Thyroid gland (tissue), 4 donors: ENCODE measurements at regions not wholly inside any gene's neighbourhood (a gene's known extent, or its start where the extent isn't known, plus 50 kb on each side); places are given as distances from the start of the nearest gene placed in this dataset.

Source experiments
- DNase-seq, 2 donors: peaks; one replicate each; pipeline ENCODE4 v3.0.0-alpha.2; 2019
- H3K27ac ChIP-seq, 3 donors: fragments of 200-600 bp; sonication (generic); 1 replicate in 2 of 3; 2 replicates in 1 of 3; pipeline ENCODE4 v1.5.1; 2016 to 2019; ENCODE audit warnings: mild to moderate bottlenecking in 1 of 3, moderate library complexity in 1 of 3
- H3K27me3 ChIP-seq: fragments of 200-600 bp; sonication (generic); one replicate; pipeline ENCODE4 v1.5.1; 2019
- H3K36me3 ChIP-seq, 2 donors: fragments of 200-600 bp; sonication (generic); one replicate each; pipeline ENCODE4 v1.5.1; 2016 to 2019
- H3K4me1 ChIP-seq, 2 donors: fragments of 200-600 bp; sonication (generic); one replicate each; pipeline ENCODE4 v1.5.1; 2017 to 2019
- H3K4me3 ChIP-seq, 3 donors: fragments of 200-600 bp; sonication (generic); replicated peaks in 1 of 3; 1 replicate in 2 of 3; 2 replicates in 1 of 3; pipeline ENCODE4 v1.5.1; 2016; ENCODE audit warnings: mild to moderate bottlenecking in 1 of 3
- H3K9me3 ChIP-seq: fragments of 200-600 bp; sonication (generic); one replicate; pipeline ENCODE4 v1.5.1; 2017
- CTCF ChIP-seq, 6 experiments: fragments of 200-600 bp in 3 of 6; fragments of 450-650 bp in 3 of 6; sonication (generic) in 3 of 6; IDR thresholded peaks; one replicate each; pipeline ENCODE4 v1.5.1; 2016 to 2019; ENCODE audit warnings: antibody characterized with exemption in 6 of 6, mild to moderate bottlenecking in 2 of 6, inconsistent platforms in 1 of 6, moderate library complexity in 1 of 6
- POLR2A ChIP-seq, 2 donors: fragments of 450-650 bp; IDR thresholded peaks; one replicate each; pipeline ENCODE4 v1.6.1; 2017; ENCODE audit warnings: antibody characterized with exemption in 2 of 2, mild to moderate bottlenecking in 2 of 2, moderate library complexity in 1 of 2
- WGBS, 2 donors: methylation state at CpG; one replicate each; pipeline ENCODE4 v1.1.5; 2017; 5-methylcytosine and 5-hydroxymethylcytosine counted together
- intact Hi-C: fragments of 100-400 bp; cut with DNase I; formaldehyde crosslinking; loops from one replicate; pipeline ENCODE4 v1.15.1; 2023

- 77 to 79% methylated on average over 3 of the region's 3 CpGs for whole genome bisulfite sequencing, 2 donors
- no peak for TF ChIP-seq POLR2A (IDR thresholded peaks at IDR 0.05)
- no peak for TF ChIP-seq CTCF (IDR thresholded peaks at IDR 0.05)
- Histone ChIP-seq H3K4me1 (no peaks in the 10 kb centered on the region), H3K9me3 (no peaks in the 10 kb centered on the region), H3K36me3 (no peaks in the 10 kb centered on the region), H3K27ac (no peak overlapping the region), H3K4me3 (no peak overlapping the region), H3K27me3 (no peaks in the 10 kb centered on the region)
- no peak for DNase-seq
- intact Hi-C loops, result no loop called here
These were observed 713.0 kb upstream of the LRRC4C start for GRCh38 chr11:42172441-42172840.

DNA sequence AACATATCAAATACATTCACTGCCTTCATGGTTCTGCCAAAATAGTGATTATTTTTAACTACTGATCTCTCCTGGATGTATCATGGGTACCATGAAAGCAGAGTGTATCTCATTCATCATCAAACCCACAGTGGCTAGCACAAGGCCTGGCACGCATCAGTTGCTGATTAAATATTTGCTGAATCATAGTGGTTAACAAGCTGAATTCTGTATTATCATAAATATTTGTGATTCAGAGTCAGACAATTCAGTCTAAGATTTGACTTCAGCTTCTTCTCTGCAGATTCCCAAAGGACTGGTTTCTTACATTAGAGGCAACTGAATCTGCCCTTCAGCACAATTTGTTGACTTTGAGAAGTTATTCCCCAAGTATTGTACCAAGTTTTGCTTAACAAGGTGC is 715.8 kb upstream of the LRRC4C start:
- no peak for DNase-seq
- Histone ChIP-seq H3K36me3 (no peaks in the 10 kb centered on the region), H3K4me3 (no peak overlapping the region), H3K27me3 (no peaks in the 10 kb centered on the region), H3K4me1 (no peaks in the 10 kb centered on the region), H3K9me3 (no peaks in the 10 kb centered on the region), H3K27ac (no peak overlapping the region)
- TF ChIP-seq POLR2A (IDR thresholded peaks at IDR 0.05) (no peak), CTCF (IDR thresholded peaks at IDR 0.05) (no peak)
- intact Hi-C loops, result no loop called here
- WGBS, 2 donors, result 91 to 96% methylated on average over 1 of the region's 1 CpG

- Histone ChIP-seq H3K27me3 (no peaks in the 10 kb centered on the region), H3K9me3 (no peaks in the 10 kb centered on the region), H3K4me3 (no peak overlapping the region), H3K4me1 (no peaks in the 10 kb centered on the region), H3K36me3 (no peaks in the 10 kb centered on the region), H3K27ac (no peak overlapping the region)
- no peak for DNase-seq
- TF ChIP-seq POLR2A (IDR thresholded peaks at IDR 0.05), result no peak
- no peak for TF ChIP-seq CTCF (IDR thresholded peaks at IDR 0.05)
- 50 to 56% methylated on average over 2 of the region's 2 CpGs for WGBS, 2 donors
- intact Hi-C loops, result no loop called here
These were observed 719.8 kb upstream of the LRRC4C start for GRCh38 chr11:42179216-42179615.

DNA sequence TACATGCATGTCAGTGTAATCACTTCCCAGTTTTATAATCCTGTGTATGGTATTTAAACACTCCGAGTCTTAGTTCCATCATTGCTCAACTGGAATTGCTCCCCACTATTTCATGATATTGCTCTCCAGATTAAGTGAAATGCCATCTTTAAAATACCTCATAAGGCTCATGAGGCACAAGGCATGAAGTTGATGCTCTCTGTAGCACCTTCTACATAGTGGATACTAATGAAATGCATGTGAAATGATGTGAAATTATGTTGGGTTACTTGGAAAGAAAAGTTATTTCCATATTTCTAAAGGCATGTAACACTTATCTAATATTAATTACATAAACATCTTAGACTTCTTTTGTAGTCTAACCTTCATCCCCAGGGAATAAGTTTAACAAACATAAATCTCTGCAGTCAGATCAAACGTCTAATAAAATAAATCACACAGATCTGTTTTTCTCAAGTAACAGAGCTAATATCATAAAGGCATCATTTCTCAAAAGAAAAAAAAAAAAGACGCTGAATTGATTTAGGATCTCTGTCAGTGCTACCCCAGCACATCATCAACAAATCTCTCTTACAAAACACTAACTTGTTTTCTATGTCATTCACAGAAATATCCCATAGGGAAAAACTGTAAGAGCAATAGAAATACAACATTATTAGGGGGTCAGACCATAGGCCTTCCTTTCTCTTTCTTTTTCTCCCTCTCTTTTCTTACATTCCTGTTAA is 736.0 kb upstream of the LRRC4C start:
- no peaks in the 10 kb centered on the region for H3K9me3 ChIP-seq
- intact Hi-C loops, result no loop called here
- H3K36me3 ChIP-seq, result no peaks in the 10 kb centered on the region
- no peaks in the 10 kb centered on the region for H3K4me1 ChIP-seq
- 59 to 60% methylated on average over 3 of the region's 3 CpGs for WGBS, 2 donors
- no peak overlapping the region for H3K27ac ChIP-seq
- TF ChIP-seq POLR2A (IDR thresholded peaks at IDR 0.05), result no peak
- TF ChIP-seq CTCF (IDR thresholded peaks at IDR 0.05), result no peak
- no peak for DNase-seq
- no peak overlapping the region for H3K4me3 ChIP-seq
- H3K27me3 ChIP-seq, result no peaks in the 10 kb centered on the region

DNA sequence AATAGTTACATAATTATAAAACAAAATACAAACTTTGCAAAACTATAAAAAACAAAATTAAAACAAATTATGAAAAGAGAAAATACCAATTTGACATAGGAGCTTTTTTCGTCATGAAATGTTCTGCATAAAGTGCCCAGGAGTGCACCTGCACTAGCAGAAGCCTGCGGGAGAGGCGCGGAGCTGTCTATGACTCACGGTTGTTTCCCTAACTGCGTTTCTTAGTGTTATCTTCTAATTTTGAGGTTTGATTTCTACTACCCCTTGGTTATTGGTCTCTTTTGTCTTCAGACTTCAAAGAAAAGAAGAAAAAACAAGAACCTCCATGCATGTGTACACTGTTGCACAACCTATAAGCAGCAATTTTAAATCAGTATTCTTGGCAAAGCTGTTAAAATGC is 740.9 kb upstream of the LRRC4C start:
- 92 to 93% methylated on average over 6 of the region's 6 CpGs for WGBS, 2 donors
- Histone ChIP-seq H3K4me3 (no peak overlapping the region), H3K27ac (no peak overlapping the region), H3K36me3 (no peaks in the 10 kb centered on the region), H3K9me3 (no peaks in the 10 kb centered on the region), H3K4me1 (no peaks in the 10 kb centered on the region), H3K27me3 (no peaks in the 10 kb centered on the region)
- no peak for DNase-seq
- TF ChIP-seq POLR2A (IDR thresholded peaks at IDR 0.05), result no peak
- no peak for TF ChIP-seq CTCF (IDR thresholded peaks at IDR 0.05)
- intact Hi-C loops, result no loop called here
